Testis (tissue), 2 donors: ENCODE measurements at regions not wholly inside any gene's neighbourhood (a gene's known extent, or its start where the extent isn't known, plus 50 kb on each side); places are given as distances from the start of the nearest gene placed in this dataset.

Source experiments
- CTCF ChIP-seq, 3 experiments: fragments of 450-650 bp in 2 of 3; fragments of 200-600 bp in 1 of 3; sonication (generic) in 1 of 3; IDR thresholded peaks; one replicate each; pipeline ENCODE4 v1.5.1; 2016 to 2019; ENCODE audit warnings: antibody characterized with exemption in 3 of 3, mild to moderate bottlenecking in 2 of 3, moderate library complexity in 1 of 3
- POLR2A ChIP-seq: fragments of 450-650 bp; IDR thresholded peaks from one replicate; pipeline ENCODE4 v1.6.1; 2017; ENCODE audit warnings: antibody characterized with exemption, mild to moderate bottlenecking, moderate library complexity

- no peak for TF ChIP-seq CTCF (IDR thresholded peaks at IDR 0.05)
- no peak for TF ChIP-seq POLR2A
These were observed 264.2 kb upstream of the TFAP2D start for GRCh38 chr6:50449128-50449527.
